ENCODE measurements at regions not wholly inside any gene's neighbourhood (a gene's known extent, or its start where the extent isn't known, plus 50 kb on each side); places are given as distances from the start of the nearest gene placed in this dataset.

DNA sequence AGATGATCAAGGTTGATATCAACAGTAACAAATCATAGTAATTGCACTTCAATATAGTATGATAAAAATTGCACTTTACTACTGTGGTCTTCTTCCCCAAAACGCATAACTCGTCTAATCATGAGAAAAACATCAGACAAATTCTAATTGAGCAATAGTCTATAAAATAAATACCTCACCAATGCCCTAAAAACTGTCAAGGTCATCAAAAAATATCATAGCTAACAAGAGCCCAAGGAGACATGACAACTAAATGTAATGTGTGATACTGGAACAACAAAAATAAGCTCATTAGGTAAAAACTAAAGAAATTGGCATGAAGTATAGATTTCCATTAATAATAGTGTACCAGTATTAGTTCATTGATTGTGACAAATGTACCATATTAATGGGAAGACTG is 85.6 kb upstream of the LRRC3B start:
- DNase-seq (ENCODE audit: low spot score) = no peak
- in situ Hi-C loops (cut with MboI; ENCODE audit: low sequenced_read_pairs, unreplicated experiment) = no loop called here
- no peak for TF ChIP-seq CTCF (IDR thresholded peaks at IDR 0.05; ENCODE audit: borderline replicate concordance, control extremely low read depth, extremely low read depth, insufficient read depth, missing control alignments)

- no peak for TF ChIP-seq CTCF (IDR thresholded peaks at IDR 0.05; ENCODE audit: borderline replicate concordance, control extremely low read depth, extremely low read depth, insufficient read depth, missing control alignments)
- in situ Hi-C loops (cut with MboI; ENCODE audit: low sequenced_read_pairs, unreplicated experiment) = no loop called here
These were observed 72.2 kb upstream of the LRRC3B start for GRCh38 chr3:26550413-26550812.

DNA sequence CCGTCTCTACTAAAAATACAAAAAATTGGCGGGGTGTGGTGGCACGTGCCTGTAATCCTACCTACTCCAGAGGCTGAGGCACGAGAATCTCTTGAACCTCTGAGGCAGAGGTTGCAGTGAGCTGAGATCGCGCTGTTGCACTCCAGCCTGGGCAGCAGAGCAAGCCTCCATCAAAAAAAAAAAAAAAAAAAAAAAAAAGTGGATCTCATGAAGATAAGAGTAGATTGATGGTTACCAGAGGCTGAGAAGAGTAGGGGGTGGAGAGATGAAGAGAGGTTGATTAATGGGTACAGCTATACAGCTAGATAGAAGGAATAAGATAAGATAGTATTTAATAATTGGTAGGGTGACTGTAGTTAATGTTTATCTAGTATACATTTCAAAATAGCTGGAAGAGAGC is 65.9 kb upstream of the LRRC3B start:
- in situ Hi-C loops (cut with MboI; ENCODE audit: low sequenced_read_pairs, unreplicated experiment) = no loop called here
- no peak for TF ChIP-seq CTCF (IDR thresholded peaks at IDR 0.05; ENCODE audit: borderline replicate concordance, control extremely low read depth, extremely low read depth, insufficient read depth, missing control alignments)
- DNase-seq (ENCODE audit: low spot score) = no peak

More at GRCh38 chr3:26550413-26550812, 72.2 kb upstream of the LRRC3B start:
- DNase-seq (ENCODE audit: low spot score) = no peak

- no peak for TF ChIP-seq CTCF (IDR thresholded peaks at IDR 0.05; ENCODE audit: borderline replicate concordance, control extremely low read depth, extremely low read depth, insufficient read depth, missing control alignments)
- no peak for DNase-seq (ENCODE audit: low spot score)
- in situ Hi-C loops (cut with MboI; ENCODE audit: low sequenced_read_pairs, unreplicated experiment) = no loop called here
These were observed 64.3 kb upstream of the LRRC3B start for GRCh38 chr3:26558257-26558656.

DNA sequence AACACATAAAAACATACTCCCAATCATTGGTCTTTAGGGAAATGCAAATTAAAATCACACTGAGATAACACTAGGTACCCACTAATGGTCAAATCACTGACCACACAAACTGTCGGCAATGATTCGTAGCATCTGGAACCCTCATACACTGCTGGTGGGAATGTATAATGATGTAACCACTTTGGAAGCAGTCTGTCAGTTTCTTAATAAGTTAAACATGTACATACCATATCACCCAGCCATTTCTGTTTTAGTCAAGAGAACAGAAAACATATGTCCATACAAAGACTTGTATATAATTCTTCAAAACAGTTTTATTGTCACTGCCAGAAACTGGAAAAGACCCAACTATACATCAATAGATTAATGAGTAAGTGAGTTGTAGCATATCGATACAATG is 63.3 kb upstream of the LRRC3B start:
- TF ChIP-seq CTCF (IDR thresholded peaks at IDR 0.05; ENCODE audit: borderline replicate concordance, control extremely low read depth, extremely low read depth, insufficient read depth, missing control alignments) = no peak
- in situ Hi-C loops (cut with MboI; ENCODE audit: low sequenced_read_pairs, unreplicated experiment) = no loop called here
- no peak for DNase-seq (ENCODE audit: low spot score)

- DNase-seq (ENCODE audit: low spot score) = no peak
- TF ChIP-seq CTCF (IDR thresholded peaks at IDR 0.05; ENCODE audit: borderline replicate concordance, control extremely low read depth, extremely low read depth, insufficient read depth, missing control alignments) = no peak
- in situ Hi-C loops (cut with MboI; ENCODE audit: low sequenced_read_pairs, unreplicated experiment) = no loop called here
These were observed 62.5 kb upstream of the LRRC3B start for GRCh38 chr3:26560081-26560480.
